C4-2B (cell line): ENCODE measurements at regions not wholly inside any gene's neighbourhood (a gene's known extent, or its start where the extent isn't known, plus 50 kb on each side); places are given as distances from the start of the nearest gene placed in this dataset.

Source experiments
- H3K27ac ChIP-seq: fragments of 450-650 bp; 2 replicates; pipeline ENCODE4 v1.5.1; 2017
- ZFX ChIP-seq: fragments of 450-650 bp; IDR thresholded peaks from 2 replicates; pipeline ENCODE4 v1.6.1; 2017
- TF ChIP-seq, protein P1 (sequence below): fragments of 450-650 bp; conservative IDR thresholded peaks from 2 replicates; pipeline ENCODE4 v1.5.1; 2017; ENCODE audit warnings: mild to moderate bottlenecking

DNA sequence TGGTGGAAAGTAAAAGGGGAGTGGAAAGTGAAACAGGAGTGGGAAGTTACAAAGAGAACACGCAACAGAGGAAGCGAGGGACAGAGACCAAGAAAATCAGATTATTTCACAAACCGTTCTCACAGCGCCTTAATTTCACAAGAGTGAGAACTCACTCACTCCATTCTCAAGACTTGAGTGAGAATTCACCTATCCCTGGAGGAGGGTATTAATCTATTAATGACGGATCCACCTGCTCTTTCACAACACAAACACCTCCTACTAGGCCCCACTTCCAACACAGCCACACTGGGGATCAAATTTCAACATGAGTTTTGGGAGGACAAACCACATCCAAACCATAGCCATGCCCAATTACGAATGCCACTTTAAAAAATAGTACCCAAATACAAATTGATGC lies 297.6 kb downstream of the GPAM start:
- TF ChIP-seq ZFX: no peak
- H3K27ac ChIP-seq: no peak overlapping the region

DNA sequence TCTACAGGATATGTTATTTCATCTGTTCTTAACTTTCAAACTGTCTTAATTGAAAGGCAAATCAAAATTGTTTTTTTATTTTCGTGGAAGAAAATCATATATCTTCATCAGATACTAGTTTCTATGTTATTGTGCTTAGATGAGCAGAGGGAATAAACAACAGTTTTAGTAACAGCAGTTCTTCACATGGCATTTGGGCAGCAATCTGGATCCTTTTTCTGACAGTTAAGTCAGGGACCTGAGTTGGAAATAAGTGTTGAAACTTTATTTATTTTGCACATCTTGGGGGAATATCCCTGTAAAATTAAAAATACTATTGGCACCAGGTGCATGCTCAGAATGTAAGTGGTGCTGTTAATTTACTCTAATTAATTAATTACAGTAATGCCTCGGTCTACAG lies 296.3 kb downstream of the GPAM start:
- TF ChIP-seq, protein P1, sequence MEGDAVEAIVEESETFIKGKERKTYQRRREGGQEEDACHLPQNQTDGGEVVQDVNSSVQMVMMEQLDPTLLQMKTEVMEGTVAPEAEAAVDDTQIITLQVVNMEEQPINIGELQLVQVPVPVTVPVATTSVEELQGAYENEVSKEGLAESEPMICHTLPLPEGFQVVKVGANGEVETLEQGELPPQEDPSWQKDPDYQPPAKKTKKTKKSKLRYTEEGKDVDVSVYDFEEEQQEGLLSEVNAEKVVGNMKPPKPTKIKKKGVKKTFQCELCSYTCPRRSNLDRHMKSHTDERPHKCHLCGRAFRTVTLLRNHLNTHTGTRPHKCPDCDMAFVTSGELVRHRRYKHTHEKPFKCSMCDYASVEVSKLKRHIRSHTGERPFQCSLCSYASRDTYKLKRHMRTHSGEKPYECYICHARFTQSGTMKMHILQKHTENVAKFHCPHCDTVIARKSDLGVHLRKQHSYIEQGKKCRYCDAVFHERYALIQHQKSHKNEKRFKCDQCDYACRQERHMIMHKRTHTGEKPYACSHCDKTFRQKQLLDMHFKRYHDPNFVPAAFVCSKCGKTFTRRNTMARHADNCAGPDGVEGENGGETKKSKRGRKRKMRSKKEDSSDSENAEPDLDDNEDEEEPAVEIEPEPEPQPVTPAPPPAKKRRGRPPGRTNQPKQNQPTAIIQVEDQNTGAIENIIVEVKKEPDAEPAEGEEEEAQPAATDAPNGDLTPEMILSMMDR: no peak
- no peak for TF ChIP-seq ZFX
- H3K27ac ChIP-seq: no peak overlapping the region

DNA sequence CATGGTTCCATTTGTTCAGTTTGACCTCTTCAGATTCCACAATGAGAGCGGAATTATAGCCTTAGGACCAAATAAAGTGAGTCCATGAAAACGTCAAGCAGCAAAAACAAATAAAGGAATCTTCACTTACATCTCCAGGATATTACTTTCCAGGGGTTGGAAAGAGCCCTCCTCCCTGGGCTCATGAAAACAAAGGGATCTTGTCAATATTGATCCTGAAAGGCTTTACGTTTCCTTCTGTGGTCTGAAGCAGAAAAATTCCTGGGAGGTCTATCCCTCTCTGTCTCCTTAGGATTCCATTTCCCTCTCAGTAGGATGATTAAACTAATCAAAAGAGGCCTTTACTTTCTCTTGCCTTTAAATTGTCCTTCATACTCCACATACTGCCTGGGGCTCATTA lies 293.5 kb downstream of the GPAM start:
- no peak overlapping the region for H3K27ac ChIP-seq
- TF ChIP-seq, protein P1: no peak
- no peak for TF ChIP-seq ZFX

DNA sequence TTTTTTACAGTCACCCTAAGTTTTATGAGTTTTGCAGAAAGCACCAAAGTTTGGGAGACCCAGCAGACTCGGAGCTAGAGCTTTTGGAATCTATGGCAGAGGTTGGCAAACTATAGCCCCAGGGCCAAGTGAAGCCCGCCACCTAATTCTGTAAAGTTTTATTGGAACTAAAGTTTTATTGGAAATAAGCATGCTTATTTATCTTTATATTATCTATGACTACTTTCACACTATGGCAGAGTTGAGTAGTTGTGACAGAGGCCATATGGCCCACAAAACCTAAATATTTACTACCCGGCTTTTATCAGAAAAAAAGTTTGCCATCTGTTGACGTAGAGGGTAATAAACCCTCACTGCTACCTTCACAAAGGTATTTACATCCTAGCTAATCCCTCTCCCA lies 267.6 kb downstream of the GPAM start:
- H3K27ac ChIP-seq: peak overlapping the region; percentile 17; the same call in 1 of the 2 replicates

DNA sequence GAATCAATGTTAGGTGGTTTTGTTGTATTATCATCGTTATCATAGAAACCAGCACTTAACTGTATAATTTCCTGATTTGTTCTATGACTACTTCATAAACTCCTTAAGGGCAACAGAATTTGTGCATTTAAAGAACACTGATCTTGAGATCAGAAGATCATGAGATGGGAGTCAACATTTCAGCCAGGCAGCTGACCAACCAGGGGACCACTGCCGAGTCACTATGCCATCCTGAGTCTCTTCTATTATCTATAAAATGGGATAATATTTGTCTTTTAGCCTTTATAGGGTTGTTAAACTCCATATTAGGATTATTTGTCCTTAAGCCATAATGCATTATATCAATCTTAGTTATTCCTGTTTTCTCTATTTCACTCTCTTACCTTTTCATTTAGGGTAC lies 261.7 kb downstream of the GPAM start:
- H3K27ac ChIP-seq: no peak overlapping the region
- TF ChIP-seq, protein P1: no peak
- TF ChIP-seq ZFX: no peak

More for the DNA sequence above, 267.6 kb downstream of the GPAM start:
- no peak for TF ChIP-seq ZFX
- TF ChIP-seq, protein P1: no peak

DNA sequence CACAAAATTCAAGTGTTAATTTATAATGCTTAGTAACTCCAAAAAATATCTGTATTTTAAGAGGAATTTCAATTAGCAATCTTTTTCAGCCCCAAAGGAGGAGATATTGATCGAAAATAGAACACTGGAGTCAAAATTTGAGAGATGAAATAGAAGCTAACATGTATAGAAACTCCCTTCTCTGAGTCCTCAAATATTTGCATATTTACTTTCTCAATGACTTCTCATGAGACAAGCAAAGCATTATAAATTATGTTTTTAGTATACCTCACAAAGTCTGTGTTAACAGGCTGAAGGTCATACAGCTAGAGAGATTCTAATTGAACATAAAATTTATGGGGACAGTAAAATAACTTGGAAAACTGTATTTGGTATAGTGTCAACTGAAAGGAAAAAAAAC lies 260.5 kb downstream of the GPAM start:
- H3K27ac ChIP-seq: no peak overlapping the region
- TF ChIP-seq ZFX: no peak
- TF ChIP-seq, protein P1: no peak

DNA sequence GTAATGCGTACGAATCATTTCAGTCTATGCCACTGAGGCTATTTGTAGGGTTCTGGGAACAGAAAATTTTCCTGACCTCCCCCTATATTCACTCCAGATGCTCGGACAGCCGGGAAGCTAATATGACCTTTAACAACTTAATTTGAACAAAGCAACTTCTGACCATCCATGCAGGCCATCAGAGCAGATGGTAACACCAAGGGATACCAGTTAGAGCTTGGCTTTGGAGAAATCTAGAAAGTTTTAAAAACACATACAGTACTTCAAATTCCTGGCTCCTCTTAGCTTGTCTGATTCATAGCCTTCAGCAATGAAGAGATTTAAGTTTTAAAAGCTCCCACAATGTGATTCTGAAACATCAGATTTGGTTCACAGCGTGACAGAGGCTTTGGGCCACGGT lies 257.3 kb downstream of the GPAM start:
- H3K27ac ChIP-seq: peak overlapping the region; percentile 65
- TF ChIP-seq ZFX: no peak
- TF ChIP-seq, protein P1: no peak

DNA sequence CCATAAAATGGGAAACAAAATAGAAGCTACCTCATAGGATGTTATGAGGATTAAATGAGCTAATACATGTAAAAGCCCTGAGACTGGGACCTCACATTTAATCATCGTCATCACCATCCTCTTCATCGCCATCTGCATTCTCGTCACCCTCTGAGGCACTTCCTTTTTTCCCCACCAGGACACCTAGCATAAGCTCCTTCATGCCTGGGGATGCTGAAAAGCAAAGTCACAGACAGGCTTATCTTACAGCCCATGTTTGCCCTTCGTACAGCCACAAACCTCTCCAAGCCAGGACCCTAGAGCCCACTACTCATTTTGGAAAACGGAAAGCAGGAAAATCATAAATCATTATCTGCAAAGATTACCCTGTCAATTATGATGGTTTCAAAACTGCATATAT lies 249.6 kb downstream of the GPAM start:
- no peak overlapping the region for H3K27ac ChIP-seq

More for the DNA sequence above, 249.6 kb downstream of the GPAM start:
- no peak for TF ChIP-seq ZFX
- TF ChIP-seq, protein P1: no peak; the same call in 1 of the 2 replicates
